ENCODE measurements at regions not wholly inside any gene's neighbourhood (a gene's known extent, or its start where the extent isn't known, plus 50 kb on each side); places are given as distances from the start of the nearest gene placed in this dataset.

DNA sequence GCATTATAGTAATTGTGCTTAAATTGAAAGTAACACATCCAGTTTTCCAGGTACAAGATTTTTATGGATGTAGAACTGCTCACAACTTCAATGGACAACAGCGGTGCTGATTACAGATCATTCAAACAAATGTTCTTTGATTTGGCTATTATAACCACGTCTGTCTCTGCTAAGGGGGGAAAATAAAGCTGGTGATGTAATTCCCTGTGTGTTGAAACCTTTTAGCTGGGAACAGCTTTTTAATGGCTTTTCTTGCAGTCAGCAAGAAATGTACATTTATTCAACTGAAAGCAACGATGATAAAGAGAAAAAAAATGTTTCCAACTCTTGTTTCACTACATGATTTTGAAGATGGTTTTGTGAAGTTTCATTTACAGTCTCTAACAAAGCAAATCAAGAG lies 431.9 kb upstream of the AGTR1 start:
- in situ Hi-C loops (cut with MboI), result no loop called here
- ChIA-PET RAD21 (ENCODE audit: unreplicated experiment) (no interaction called here), CTCF (no interaction called here), POLR2A (no interaction called here), SMC1A (ENCODE audit: uncharacterized antibody, unreplicated experiment) (interaction anchor here (1.1 kb wide), 1 partner anchor 25 kb away, joined by 3 read pairs; no protein-coding TSS in a partner anchor)
- Histone ChIP-seq H3K4me1 (ENCODE audit: control insufficient read depth, insufficient read depth, low read length) (no peaks in the 10 kb centered on the region), H3K27ac (ENCODE audit: control insufficient read depth, insufficient read depth) (no peak overlapping the region), H3K79me2 (ENCODE audit: control insufficient read depth, insufficient read depth, low read length) (no peaks in the 10 kb centered on the region), H3K27me3 (replicated peaks in 1 of 2; ENCODE audit: control insufficient read depth in 2 of 2, insufficient read depth in 2 of 2, low read length in 1 of 2) (no peaks in the 10 kb centered on the region), H3K9me3 (replicated peaks; ENCODE audit: control insufficient read depth, insufficient read depth, low read length) (no peaks in the 10 kb centered on the region; the same call in 2 of the 3 replicates), H4K20me1 (ENCODE audit: control insufficient read depth, insufficient read depth) (no peaks in the 10 kb centered on the region), H3K4me2 (ENCODE audit: control insufficient read depth, insufficient read depth) (no peak overlapping the region), H3K36me3 (ENCODE audit: control insufficient read depth in 2 of 2, insufficient read depth in 2 of 2, low read length in 1 of 2) (no peaks in the 10 kb centered on the region), H3K4me3 (no peak overlapping the region), H3K9ac (ENCODE audit: control insufficient read depth, insufficient read depth, low read length) (no peak overlapping the region), H2AFZ (ENCODE audit: control insufficient read depth, low read depth, low read length) (no peak overlapping the region)
- ATAC-seq (no peak), DNase-seq (ENCODE audit: low read depth, low spot score) (no peak), FAIRE-seq (no peak)
- no TSS peak for BruUV-seq (replicated peaks)
- intact Hi-C loops (cut with micrococcal nuclease; ENCODE audit: unreplicated experiment), result no loop called here
- 18% methylated on average over 3 of the region's 3 CpGs for WGBS (ENCODE audit: insufficient coverage, insufficient replicate concordance, low lambda C conversion rate, missing lambda C conversion rate)
- TF ChIP-seq ZBTB4 (CRISPR knock-in tag; IDR thresholded peaks at IDR 0.05), result no peak
- TF ChIP-seq POLR2AphosphoS5 (IDR thresholded peaks at IDR 0.05; ENCODE audit: low read length), result no peak
- no peak for TF ChIP-seq ZNF592 (IDR thresholded peaks at IDR 0.05)
- TF ChIP-seq CBFB (IDR thresholded peaks at IDR 0.05; ENCODE audit: low read depth), result no peak
- no peak for TF ChIP-seq JUND (IDR thresholded peaks at IDR 0.05; ENCODE audit: low read depth, low read length)
- no peak for TF ChIP-seq RAD21 (IDR thresholded peaks at IDR 0.05; ENCODE audit: insufficient read depth, low read depth, low read length)
- no peak for TF ChIP-seq BMI1 (IDR thresholded peaks at IDR 0.05; ENCODE audit: borderline replicate concordance)
- TF ChIP-seq SPI1 (IDR thresholded peaks at IDR 0.05; ENCODE audit: borderline replicate concordance, insufficient read depth, low read depth, low read length), result no peak
- TF ChIP-seq, protein P1, sequence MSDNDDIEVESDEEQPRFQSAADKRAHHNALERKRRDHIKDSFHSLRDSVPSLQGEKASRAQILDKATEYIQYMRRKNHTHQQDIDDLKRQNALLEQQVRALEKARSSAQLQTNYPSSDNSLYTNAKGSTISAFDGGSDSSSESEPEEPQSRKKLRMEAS (IDR thresholded peaks at IDR 0.05; ENCODE audit: low read depth, low read length), result no peak
- TF ChIP-seq, protein P2, sequence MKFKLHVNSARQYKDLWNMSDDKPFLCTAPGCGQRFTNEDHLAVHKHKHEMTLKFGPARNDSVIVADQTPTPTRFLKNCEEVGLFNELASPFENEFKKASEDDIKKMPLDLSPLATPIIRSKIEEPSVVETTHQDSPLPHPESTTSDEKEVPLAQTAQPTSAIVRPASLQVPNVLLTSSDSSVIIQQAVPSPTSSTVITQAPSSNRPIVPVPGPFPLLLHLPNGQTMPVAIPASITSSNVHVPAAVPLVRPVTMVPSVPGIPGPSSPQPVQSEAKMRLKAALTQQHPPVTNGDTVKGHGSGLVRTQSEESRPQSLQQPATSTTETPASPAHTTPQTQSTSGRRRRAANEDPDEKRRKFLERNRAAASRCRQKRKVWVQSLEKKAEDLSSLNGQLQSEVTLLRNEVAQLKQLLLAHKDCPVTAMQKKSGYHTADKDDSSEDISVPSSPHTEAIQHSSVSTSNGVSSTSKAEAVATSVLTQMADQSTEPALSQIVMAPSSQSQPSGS (IDR thresholded peaks at IDR 0.05; ENCODE audit: low read length), result no peak
- TF ChIP-seq PRDM15 (CRISPR knock-in tag; IDR thresholded peaks at IDR 0.05), result no peak
